HG03139 (cell line): ENCODE measurements at regions not wholly inside any gene's neighbourhood (a gene's known extent, or its start where the extent isn't known, plus 50 kb on each side); places are given as distances from the start of the nearest gene placed in this dataset.

Experiments
- ATAC-seq: cut with Tn5 transposase; IDR thresholded peaks from one replicate; pipeline ENCODE4 v1.9.1; 2021; ENCODE audit not compliant: unreplicated experiment

DNA sequence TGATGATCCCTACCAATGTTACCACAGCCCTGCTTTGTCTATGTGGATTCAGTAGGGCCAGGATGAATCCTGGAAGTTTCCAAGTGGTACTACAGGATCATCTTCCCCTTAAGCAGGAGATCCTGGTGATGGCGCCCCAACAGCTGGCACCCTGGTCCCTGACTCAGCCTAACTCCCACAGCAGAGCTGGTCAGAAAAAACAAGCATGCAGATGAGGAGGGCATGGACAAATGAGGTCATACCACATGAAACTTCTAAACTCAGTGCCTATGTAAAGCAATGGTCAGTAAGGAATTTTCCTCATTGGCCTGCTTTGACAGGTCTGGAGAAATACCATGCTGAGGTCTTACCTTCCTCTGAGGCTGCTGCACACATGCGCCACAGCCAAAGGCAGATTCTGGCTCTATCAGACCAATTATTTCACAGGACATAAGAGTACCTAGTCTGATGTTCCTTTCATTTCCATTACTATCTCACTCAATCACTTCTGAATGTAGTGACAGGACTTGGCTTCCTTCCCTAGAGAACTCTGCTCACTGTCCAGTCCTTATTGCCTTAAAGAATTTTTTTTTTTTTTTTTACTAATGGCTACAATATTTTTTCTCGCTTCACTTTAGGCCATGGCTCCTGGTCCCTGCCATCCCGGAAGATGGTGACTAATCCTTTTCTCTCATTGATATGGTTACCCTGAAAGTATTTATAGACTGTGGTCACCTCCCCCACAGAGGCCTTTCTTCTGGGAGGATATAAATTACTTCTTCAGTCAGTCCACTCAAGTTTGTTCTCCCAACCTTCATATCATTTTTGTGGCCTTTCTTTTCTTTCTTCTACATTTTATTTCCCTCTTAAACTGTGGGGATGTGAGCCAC lies 525.2 kb upstream of the PSMD7 start:
- no peak for ATAC-seq

DNA sequence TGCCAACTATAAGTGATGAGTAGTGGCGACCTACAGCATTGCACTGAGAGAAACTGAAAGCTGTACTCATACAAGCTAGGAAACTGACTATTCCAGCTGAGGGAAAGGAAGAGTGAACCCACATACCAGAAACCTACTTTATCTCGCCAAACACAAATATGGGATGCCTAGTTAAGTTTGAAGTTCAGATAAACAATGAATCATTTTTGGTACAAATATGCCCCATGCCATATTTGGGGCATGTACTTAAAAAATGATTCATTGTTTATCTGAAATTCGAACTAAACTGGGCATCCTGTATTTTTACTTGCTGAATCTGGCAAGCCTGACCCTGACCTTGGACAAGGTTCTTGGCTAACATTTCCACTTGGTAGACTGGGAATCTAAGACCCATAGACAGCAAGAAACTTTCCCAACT lies 527.8 kb upstream of the PSMD7 start:
- no peak for ATAC-seq

DNA sequence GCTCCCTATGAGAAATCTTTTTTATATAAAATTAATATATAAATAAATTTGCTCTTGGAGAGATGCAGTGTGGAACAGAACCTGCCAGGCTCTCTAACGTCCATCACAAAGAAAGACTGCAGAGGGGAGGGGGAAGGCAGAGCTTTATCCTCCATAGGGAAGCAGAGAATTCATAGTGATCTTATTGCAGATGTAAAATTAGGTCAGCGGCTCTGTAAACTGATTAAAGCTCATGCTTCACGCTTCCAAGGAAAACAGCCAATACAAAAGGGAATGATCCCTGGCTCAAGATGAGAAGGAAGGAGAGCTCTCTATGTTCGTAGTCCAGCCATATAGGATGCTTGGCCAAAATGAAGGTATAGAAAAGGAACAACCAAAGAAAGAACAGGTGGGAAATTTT lies 532.3 kb upstream of the PSMD7 start:
- ATAC-seq, result no peak

DNA sequence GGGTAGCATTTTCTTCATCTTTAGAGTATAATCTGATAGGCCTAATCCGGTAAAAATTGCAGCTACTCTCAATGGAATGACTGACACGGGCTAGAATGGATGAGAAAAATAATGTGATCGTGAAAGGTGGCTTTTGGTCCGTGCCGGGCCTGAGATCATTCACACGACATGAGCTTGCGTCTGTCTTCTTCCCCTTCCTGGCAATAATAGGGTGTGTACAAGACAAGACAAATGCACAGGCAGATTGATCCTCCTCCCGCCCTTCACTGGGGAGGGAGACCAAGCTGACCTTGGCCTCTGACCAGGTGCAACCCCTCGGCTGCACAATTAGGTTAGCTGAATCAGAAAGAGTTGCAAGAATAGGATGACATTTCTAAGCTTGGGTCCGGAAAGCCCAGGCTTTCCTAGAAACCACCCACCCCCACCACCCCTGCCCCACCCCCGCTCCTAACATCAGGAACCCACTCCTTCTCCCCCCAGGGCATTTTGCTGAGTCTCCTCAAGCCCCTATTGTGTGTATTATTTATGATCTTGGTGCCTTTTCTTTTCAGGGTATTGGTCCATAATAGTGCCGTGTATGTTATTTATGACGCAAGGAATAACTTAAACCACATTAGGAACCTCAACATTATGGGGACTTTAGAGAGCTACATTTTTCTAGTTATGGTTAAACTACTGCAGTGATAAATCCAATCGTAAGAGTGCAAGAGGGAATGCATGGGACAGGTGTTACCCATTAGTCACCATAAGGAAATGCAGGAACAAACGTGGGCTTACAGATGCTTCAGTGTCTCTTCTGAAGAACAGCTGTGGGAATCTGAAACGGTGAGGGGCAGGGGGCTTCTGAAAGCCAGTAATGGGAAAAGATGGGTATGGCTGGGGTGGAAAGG lies 540.1 kb upstream of the PSMD7 start:
- ATAC-seq, result no peak

DNA sequence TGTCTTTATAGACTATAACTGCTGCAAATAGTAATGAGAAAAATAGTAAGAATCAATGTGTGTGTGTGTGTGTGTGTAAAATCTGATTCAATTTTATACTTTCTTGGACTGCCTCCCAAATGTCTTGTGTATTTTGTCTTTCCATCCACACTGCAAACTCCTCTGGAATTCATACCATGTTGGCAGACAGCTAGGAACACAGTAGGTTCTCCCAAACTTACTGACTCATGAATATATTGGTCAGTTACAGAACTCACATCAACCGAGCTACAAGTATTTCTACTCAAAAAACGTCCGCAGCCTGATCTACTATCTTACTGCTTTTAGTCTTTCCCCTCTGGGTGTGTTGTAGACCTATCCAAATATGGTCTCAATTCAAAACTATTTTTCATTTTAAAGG lies 542.7 kb upstream of the PSMD7 start:
- no peak for ATAC-seq

DNA sequence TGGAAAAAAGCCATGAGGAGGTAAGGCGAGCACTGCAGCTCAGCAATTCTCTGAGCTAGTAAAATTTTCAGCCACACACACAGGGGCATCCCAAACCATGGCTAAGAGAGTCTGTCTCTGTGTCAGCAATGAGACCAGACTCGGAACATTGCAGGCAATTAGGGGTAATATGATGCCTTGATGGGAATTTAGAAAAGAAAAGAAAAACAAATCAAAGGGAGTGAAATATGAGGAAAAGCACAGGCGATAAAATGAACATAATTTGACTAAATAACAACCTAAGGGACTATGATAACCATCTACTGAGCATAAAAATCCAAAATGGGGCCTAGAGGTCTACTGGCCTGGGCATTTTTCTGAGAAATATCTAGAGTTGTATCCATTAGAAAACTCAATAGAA lies 546.0 kb upstream of the PSMD7 start:
- ATAC-seq, result no peak

DNA sequence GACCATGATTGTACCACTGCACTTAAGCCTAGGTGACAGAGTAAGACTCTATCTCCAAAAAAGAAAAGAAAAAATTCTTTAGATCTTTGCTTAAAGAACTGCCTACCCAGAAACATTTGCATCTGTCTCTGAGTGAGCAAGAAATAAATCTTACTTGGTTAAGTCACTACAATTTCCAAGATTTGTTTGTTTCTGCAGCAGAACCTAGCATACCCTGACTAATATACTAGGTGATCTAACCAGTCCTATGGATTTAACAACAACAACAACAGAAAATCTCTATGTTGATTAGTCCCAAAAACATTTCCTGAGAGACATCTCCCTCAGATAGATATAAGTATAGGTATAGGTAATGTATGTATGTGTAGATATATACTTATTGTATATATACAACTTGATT lies 549.3 kb upstream of the PSMD7 start:
- no peak for ATAC-seq

DNA sequence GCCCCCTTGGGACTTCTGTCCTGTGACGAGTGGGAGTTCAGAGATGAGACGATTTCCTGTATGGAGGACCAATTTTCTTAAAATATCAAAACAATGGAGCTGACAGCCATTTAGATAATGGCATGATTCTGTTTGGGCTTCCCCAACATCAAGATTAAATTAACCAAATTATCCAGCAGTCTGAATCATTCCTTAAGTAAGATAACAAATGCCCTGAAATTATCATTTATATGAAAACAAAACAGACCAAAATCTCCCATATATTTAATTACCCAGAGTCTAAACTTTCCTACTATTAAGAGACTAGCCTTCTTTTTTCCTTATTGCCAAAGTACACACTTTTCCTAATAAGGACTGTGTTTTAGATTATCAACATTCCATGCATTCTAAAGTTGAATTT lies 550.1 kb upstream of the PSMD7 start:
- no peak for ATAC-seq

DNA sequence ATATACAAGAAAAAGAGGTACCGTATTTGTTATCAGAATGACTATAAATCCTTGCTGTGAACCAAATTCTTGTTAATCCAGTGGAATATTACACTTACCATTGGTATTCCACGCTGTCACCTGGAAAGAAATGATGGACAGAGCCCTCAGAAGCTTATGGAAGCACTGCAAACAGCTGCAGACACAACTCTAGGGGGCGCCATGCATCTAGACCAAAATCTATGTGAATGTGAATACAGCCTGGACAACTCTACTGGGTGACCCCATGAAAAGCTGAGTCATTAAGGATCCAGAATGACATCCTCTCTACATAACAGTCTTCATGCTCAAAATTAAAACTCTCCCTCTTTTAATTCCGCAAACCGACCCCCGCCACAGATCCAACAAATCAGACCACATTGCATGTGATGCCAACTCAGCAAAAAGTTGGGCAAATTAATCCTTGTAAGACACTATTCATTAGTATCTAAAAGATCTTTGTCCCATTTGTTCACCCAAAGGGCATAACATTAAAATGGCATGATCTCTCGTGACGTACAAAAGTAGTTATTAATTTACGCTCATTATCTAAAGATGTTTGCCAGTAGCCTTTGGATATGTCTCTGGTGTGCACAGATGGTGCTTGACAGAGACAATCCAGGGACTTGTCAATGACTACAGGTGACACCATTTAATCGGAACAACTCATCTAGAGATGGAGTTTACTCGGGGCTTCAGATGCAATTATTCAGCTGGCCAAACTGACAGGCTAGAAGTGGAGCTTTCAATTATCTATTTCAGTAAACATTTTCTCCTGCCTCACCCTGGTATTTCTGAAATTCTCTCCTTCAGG lies 552.7 kb upstream of the PSMD7 start:
- no peak for ATAC-seq

DNA sequence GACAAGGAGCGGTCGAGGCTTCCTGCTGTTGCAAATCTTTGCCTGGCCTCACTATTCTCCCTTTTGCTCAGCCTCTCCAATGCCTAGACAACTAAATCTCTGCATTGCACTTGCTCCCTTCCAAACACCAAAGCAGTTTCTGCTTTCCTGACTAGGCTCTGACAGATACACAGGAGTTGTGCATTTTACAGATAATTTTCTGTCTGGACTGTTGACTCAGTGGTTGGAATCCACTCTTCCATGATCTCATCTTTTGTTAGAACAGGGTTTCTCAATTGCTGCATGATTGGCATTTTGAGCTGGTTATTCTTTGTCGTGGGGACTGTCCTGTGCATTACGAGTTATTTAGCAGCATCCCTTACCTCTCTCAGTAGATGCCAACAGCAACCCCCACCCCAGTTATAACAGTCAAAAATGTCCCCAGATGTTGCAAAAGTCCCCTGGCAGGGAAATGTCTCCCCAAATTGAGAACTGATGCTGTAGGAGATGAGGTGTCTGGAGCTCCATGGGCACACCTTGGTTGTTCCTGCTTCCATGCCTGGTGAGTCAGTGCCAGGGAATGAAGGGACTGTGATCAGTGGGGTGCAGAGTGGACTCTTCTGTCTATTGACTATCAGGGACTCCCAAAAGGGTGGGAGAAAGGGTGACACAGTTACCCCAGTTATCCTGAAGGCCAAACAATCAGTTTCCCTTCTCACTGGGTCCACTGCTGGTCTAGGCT lies 557.4 kb upstream of the PSMD7 start:
- ATAC-seq, result no peak

DNA sequence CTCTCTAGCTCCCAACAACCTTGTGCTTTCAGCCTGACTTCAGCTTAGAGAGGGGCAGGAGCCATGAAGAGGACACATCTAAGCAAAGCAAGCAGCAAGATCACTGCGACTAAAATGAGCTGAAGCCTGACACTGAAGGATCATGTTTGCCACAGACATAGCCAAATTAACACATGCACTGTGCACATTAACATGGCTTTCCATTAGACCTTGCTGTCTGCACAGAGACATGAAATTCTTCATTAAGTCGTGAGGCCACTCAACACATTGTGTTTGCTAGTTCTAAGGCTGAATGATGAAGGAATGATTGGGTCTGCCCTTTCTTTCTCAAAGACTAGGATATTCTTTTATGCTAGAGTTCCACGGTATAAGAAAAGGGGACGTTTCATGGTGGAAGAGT lies 558.3 kb upstream of the PSMD7 start:
- no peak for ATAC-seq

DNA sequence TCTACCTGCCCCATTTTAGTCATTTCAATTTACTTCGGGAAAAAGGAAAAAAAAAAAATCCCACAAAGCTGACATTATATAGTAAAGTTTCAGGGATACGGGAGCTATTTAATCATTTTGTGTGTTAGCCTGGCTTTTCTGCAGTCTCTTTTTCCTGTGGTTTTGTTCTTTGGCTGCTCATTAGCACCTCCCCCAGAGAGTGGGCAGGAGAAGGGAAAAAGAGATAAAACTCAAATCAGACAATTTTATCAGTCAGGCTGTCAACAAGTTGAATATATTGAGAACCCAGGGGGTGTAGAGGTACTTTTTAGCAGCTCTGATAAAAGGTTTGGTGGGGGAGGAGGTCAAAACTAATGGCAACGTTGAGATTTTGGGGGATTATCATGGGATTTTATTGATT lies 559.0 kb upstream of the PSMD7 start:
- no peak for ATAC-seq

DNA sequence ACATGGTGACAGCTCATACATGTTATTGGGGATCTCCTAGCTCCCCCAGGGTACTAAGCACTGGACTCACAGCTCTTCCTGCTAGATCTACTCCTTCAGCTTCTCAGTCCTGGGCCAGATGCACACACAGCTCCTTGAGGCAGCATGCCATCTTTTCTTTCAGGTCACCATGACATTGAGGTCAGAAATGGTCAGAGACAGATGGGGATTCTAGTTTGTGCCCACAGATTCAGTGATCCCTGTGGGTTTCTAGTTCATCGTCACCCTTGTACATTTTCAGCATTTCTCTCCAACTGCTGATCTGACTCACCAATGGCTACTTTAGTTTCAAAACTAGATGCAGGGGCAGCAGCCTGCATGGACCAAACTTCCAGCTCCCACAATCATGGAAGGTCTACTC lies 560.7 kb upstream of the PSMD7 start:
- ATAC-seq, result no peak

DNA sequence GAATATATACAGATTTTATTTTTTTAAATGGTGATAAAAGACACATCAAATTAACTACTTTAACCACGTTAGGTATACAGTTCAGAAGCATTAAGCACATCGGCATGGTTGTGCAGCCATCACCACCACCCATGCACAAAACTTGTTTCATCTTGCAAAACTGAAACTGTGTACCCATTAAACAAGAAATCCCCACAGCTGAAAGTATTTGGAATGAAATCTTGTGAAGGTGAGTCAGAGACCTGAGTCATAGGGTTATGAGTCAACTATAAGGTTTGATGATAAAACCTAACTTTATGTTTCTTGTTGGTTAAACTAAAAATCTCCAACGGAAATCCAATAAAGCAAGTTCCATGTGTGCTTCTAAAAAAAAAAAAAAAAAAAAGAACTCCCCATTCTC lies 561.6 kb upstream of the PSMD7 start:
- no peak for ATAC-seq

DNA sequence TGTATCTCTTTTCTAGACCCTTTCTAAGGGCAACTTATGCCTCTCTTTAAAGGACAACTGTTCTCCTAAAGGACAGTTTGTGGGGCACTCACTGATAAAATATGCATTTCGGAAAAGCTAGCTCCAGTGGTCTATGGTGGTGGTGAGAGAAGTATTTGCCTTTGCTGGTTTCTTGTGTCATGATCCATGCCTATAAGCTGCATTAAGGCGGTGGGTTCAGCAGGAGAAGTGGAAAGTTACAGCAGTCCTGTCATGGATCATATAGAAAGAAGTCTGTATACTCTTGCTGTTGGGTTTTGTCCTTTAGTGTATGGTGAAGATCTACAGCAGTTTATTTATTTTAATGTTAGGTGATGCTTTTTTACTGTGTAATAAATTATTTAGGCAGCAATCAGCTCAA lies 563.9 kb upstream of the PSMD7 start:
- no peak for ATAC-seq

DNA sequence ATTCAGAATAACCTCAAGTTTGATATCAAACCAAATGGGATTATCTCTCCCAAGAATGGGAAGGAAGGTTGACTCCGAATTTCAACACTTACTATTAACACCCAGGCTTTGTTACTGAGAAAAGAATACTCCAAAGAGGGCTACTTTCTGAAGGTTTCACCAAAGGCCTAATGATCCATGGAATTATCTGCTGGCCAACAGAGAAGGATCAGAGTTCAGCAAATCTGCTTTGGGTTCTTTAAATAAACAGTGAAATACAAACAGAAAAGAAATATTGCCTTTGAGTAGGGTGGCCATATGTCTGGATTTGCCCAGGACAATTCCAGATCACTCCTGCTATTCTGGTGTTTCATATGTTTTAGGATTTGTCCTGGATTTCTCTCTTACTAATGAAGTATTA lies 564.5 kb upstream of the PSMD7 start:
- ATAC-seq, result no peak

DNA sequence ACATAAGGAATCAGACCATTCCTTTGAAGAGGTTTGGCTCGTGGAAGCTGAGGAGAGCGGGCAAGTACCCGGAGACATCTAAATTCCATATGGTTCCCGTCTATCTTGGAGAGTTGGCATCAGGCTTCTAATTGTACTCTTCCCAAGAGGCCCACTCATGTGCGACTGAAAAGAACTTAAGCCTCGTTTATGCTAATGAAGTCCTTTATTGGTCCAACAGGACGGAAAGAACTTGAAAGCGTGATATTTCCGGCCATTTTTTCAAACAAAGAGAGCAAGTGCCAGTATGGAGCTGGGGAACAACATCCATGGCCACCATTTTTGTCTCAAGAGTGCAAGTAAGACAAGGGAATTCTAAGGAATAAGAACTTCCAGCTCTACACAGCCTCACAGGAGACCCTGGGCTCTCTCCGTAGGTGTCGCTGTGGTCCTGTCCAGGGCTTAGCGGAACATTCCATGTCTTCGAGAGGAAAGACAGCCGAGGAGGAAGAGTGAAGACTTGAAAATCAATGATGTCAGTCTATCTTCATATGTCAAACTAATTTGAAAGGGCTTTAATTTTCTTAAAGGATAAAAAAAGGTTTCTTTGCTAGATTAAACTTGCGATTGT lies 566.0 kb upstream of the PSMD7 start:
- no peak for ATAC-seq

DNA sequence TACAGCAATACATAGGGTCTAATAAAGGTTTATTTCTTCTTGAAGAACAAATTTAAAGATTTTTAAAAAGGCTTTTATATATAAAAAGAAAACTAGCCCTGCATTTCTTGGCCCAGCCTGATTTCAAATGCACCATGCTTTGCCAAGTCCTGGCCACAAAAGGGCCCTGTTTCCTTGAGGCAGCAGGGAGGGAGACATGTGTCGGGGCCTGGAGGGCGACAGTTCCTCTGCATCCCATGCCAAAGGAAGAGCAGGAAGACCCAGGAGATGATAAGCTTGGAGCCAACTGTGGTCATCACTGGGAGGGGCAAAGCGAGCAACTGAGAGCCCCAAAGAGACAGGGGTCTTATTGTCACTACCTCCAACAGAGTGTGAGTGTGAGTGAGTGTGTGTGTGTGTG lies 571.5 kb upstream of the PSMD7 start:
- no peak for ATAC-seq

DNA sequence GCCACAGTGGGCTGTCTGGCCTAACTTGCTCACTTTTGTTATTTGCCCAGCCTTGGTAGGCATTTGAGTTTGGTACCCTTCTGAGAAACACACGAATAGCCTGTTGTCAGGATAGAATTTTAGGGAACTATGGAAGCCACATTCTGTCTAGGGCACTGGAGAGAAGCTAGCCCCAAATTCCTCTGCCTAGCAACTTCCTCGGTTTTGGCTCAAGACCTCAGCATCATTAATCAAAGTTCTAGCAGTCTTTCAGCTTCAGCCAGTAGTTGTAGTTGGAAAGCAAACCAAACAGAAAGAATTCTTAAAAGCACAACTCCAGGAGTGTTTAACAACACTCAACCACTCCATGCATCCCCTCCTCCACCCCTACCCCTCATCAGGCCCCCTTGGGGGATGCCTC lies 572.1 kb upstream of the PSMD7 start:
- ATAC-seq, result no peak

DNA sequence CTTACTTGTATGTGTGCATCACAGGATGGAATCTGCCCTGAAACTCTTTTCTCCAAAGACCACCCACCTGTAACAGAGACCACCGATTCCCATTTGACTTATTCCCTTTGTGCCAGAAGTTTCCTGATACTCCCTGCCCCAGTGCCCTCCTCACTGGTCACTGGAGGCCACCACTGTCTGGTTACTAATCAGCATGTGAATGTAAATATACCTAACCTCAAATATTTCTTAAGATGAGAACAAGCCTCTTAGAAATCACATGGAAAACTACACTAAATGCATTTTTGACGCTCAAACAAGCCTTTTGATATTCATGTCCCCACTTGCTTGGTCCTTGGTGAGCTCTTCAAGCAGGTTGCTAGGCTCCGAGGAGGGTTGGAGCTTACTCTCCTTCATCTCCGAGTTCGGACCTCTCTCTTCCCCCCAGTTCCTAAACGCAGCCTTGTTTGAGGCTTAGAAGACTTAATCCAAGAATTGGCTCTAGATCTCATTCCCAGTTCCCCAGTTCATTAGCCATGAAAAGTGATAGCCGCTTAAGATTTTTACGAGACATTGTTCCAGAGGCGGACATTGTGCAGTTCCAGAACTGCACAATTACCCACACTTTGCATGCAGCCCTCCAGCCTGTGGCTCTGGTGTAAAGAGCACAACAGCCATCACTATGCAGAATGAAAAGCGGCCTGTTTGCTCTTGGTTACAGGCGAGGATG lies 579.2 kb upstream of the PSMD7 start:
- ATAC-seq, result no peak
